Posterior vena cava (tissue), 2 donors: ENCODE measurements at regions not wholly inside any gene's neighbourhood (a gene's known extent, or its start where the extent isn't known, plus 50 kb on each side); places are given as distances from the start of the nearest gene placed in this dataset.
A peak's percentile ranks its signal among the peaks of the same experiment; 100 is the strongest.
"Not testable (repeated sequence)": the region's sequence is repeated elsewhere in the genome, so short reads cannot be mapped to it uniquely, and the experiment has no call there.

ENCODE experiments used
- DNase-seq: peaks from one replicate; pipeline ENCODE4 v3.0.0-alpha.2; 2020; ENCODE audit warnings: low spot score
- intact Hi-C, 2 donors: fragments of 100-400 bp; cut with DNase I; formaldehyde crosslinking; loops; one replicate each; pipeline versions ENCODE4 v1.14.1 to v1.14.2; 2022 to 2023
- donor health status: DM: yes; HTN: yes; CAD: no.
- donor health status: DM: yes; HTN: yes; CAD: no.

GRCh38 chr1:240722788-240723187 lies 110.8 kb upstream of the GREM2 start:
- intact Hi-C loops, result no loop called here
- DNase-seq, result no peak

GRCh38 chr1:240720976-240721375 lies 109.0 kb upstream of the GREM2 start:
- intact Hi-C loops, result no loop called here
- no peak for DNase-seq

- DNase-seq, result no peak
- intact Hi-C loops, result no loop called here
Measured at GRCh38 chr1:240719953-240720700, 108.2 kb upstream of the GREM2 start.

- intact Hi-C loops, DNase-seq: not testable (repeated sequence)
Measured at GRCh38 chr1:240716538-240716937, 104.6 kb upstream of the GREM2 start.

GRCh38 chr1:240714568-240715292 lies 102.8 kb upstream of the GREM2 start:
- intact Hi-C loops, result no loop called here
- no peak for DNase-seq

GRCh38 chr1:240712014-240712731 lies 100.2 kb upstream of the GREM2 start:
- intact Hi-C loops, result no loop called here
- no peak for DNase-seq

- intact Hi-C loops, result no loop called here
- DNase-seq, result no peak
Measured at GRCh38 chr1:240711020-240711419, 99.1 kb upstream of the GREM2 start.

GRCh38 chr1:240709676-240710075 lies 97.7 kb upstream of the GREM2 start:
- no peak for DNase-seq
- intact Hi-C loops, result no loop called here

GRCh38 chr1:240706150-240706935 lies 94.4 kb upstream of the GREM2 start:
- intact Hi-C loops, result no loop called here
- DNase-seq, result no peak

GRCh38 chr1:240705579-240705978 lies 93.6 kb upstream of the GREM2 start:
- DNase-seq, result no peak
- intact Hi-C loops, result no loop called here

- intact Hi-C loops, result no loop called here
- no peak for DNase-seq
Measured at GRCh38 chr1:240701412-240701811, 89.5 kb upstream of the GREM2 start.

- no peak for DNase-seq
- intact Hi-C loops, result loop anchor here in 1 of 2 donors (10.0 kb wide), 1 partner anchor 501 kb away; no protein-coding TSS in a partner anchor
Measured at GRCh38 chr1:240695416-240695815, 83.5 kb upstream of the GREM2 start.

- intact Hi-C loops, result loop anchor here (5.0 to 10.0 kb wide), 2 partner anchors 499 to 652 kb away; no protein-coding TSS in a partner anchor
- no peak for DNase-seq
Measured at GRCh38 chr1:240693844-240694243, 81.9 kb upstream of the GREM2 start.

GRCh38 chr1:240693036-240693435 lies 81.1 kb upstream of the GREM2 start:
- intact Hi-C loops, result loop anchor here (5.0 to 10.0 kb wide), 2 partner anchors 498 to 651 kb away; no protein-coding TSS in a partner anchor
- DNase-seq, result no peak

GRCh38 chr1:240691909-240692705 lies 80.2 kb upstream of the GREM2 start:
- DNase-seq, result peak; percentile 86
- intact Hi-C loops, result loop anchor here (5.0 to 10.0 kb wide), 2 partner anchors 497 to 650 kb away; no protein-coding TSS in a partner anchor

- intact Hi-C loops, result loop anchor here (5.0 to 10.0 kb wide), 2 partner anchors 497 to 649 kb away; no protein-coding TSS in a partner anchor
- DNase-seq, result no peak
Measured at GRCh38 chr1:240691501-240691900, 79.5 kb upstream of the GREM2 start.

GRCh38 chr1:240687820-240688219 lies 75.9 kb upstream of the GREM2 start:
- no peak for DNase-seq
- intact Hi-C loops, result no loop called here

- DNase-seq, result peak; percentile 84
- intact Hi-C loops, result no loop called here
Measured at GRCh38 chr1:240683576-240683975, 71.6 kb upstream of the GREM2 start.
